Stomach (tissue), 8 donors: ENCODE measurements at regions not wholly inside any gene's neighbourhood (a gene's known extent, or its start where the extent isn't known, plus 50 kb on each side); places are given as distances from the start of the nearest gene placed in this dataset.

ENCODE experiments used
- DNase-seq, 2 donors: peaks; one replicate each; pipeline versions ENCODE4 v3.0.0 to v3.0.0-alpha.2; 2013 to 2019
- H3K27ac ChIP-seq, 5 donors: fragments of 200-600 bp in 4 of 5; sonication (generic) in 4 of 5; one replicate each; pipeline ENCODE4 v1.5.1; 2013 to 2019; ENCODE audit warnings: mild to moderate bottlenecking in 1 of 5, moderate library complexity in 1 of 5
- H3K27me3 ChIP-seq, 3 donors: fragments of 200-600 bp; sonication (generic); one replicate each; pipeline ENCODE4 v1.5.1; 2017 to 2019; ENCODE audit warnings: mixed run types in 1 of 3
- H3K36me3 ChIP-seq, 4 donors: fragments of 200-600 bp; sonication (generic); 1 replicate in 3 of 4; 2 replicates in 1 of 4; pipeline ENCODE4 v1.5.1; 2016 to 2019
- H3K4me1 ChIP-seq, 4 donors: fragments of 200-600 bp; sonication (generic); one replicate each; pipeline ENCODE4 v1.5.1; 2016 to 2019
- H3K4me3 ChIP-seq, 4 donors: fragments of 200-600 bp; sonication (generic) in 3 of 4; one replicate each; pipeline ENCODE4 v1.5.1; 2016 to 2019; ENCODE audit warnings: mild to moderate bottlenecking in 1 of 4
- H3K9me3 ChIP-seq, 4 donors: fragments of 200-600 bp; sonication (generic); one replicate each; pipeline ENCODE4 v1.5.1; 2016 to 2019
- CTCF ChIP-seq, 7 experiments: fragments of 450-650 bp in 4 of 7; fragments of 200-600 bp in 3 of 7; sonication (generic) in 3 of 7; IDR thresholded peaks; one replicate each; pipeline ENCODE4 v1.5.1; 2016 to 2019; ENCODE audit warnings: antibody characterized with exemption in 7 of 7, control low read depth in 2 of 7, mild to moderate bottlenecking in 1 of 7
- EP300 ChIP-seq: sonication (generic); formaldehyde crosslinking; IDR thresholded peaks from one replicate; pipeline ENCODE4 v1.6.1; 2017; ENCODE audit warnings: antibody characterized with exemption
- POLR2A ChIP-seq, 4 donors: fragments of 450-650 bp; IDR thresholded peaks; one replicate each; pipeline ENCODE4 v1.6.1; 2016; ENCODE audit warnings: antibody characterized with exemption in 4 of 4, control low read depth in 2 of 4, mild to moderate bottlenecking in 1 of 4, moderate library complexity in 1 of 4
- POLR2AphosphoS5 ChIP-seq, 3 donors: sonication (generic); formaldehyde crosslinking; IDR thresholded peaks; one replicate each; pipeline ENCODE4 v1.6.1; 2016; ENCODE audit warnings: antibody characterized with exemption in 3 of 3
- WGBS, 5 donors: extraction: QIAGEN DNeasy Blood & Tissue Kit in 3 of 5; methylation state at CpG; one replicate each; pipeline versions ENCODE4 v1.1.5 to v1.1.7; 2013 to 2018; 5-methylcytosine and 5-hydroxymethylcytosine counted together
- intact Hi-C: fragments of 100-400 bp; cut with DNase I; formaldehyde crosslinking; loops from one replicate; pipeline ENCODE4 v1.15.1; 2023; ENCODE audit warnings: low total_unique reads
- donor health status: healthy with polysubstance abuse.
- donor health status: Bipolar disorder and iron deficiency.
- donor health status: healthy.

GRCh38 chr13:73715114-73715910 is 418.9 kb downstream of the KLF12 start:
- Histone ChIP-seq H3K4me3 (no peak overlapping the region), H3K27ac (peak overlapping the region in 1 of 5 donors; percentile 33), H3K27me3 (no peaks in the 10 kb centered on the region), H3K36me3 (peaks cover 0 to 40% (median 22%) of the 10 kb centered on the region in 4 donors), H3K9me3 (no peaks in the 10 kb centered on the region), H3K4me1 (peaks cover 5 to 19% (median 13%) of the 10 kb centered on the region in 4 donors)
- peak in 1 of 2 donors; percentile 60 for DNase-seq
- 88 to 94% (median 90%) methylated on average over 14 to 15 of the region's 15 CpGs for WGBS, 5 donors
- no peak for TF ChIP-seq POLR2A (IDR thresholded peaks at IDR 0.05)
- TF ChIP-seq POLR2AphosphoS5 (IDR thresholded peaks at IDR 0.05), result no peak
- no peak for TF ChIP-seq CTCF (IDR thresholded peaks at IDR 0.05)
- TF ChIP-seq EP300, result no peak
- intact Hi-C loops, result no loop called here

- no peak for DNase-seq
- H3K27ac ChIP-seq, result no peak overlapping the region
- H3K27me3 ChIP-seq, result no peaks in the 10 kb centered on the region
- no peak overlapping the region for H3K4me3 ChIP-seq
- peaks cover 0 to 42% (median 22%) of the 10 kb centered on the region in 4 donors for H3K36me3 ChIP-seq
- peaks cover 5 to 19% (median 13%) of the 10 kb centered on the region in 4 donors for H3K4me1 ChIP-seq
- intact Hi-C loops, result no loop called here
- TF ChIP-seq POLR2A (IDR thresholded peaks at IDR 0.05) (no peak), EP300 (no peak), CTCF (IDR thresholded peaks at IDR 0.05) (no peak), POLR2AphosphoS5 (IDR thresholded peaks at IDR 0.05) (no peak)
- no peaks in the 10 kb centered on the region for H3K9me3 ChIP-seq
- WGBS, 5 donors, result 93 to 100% (median 94%) methylated on average over 2 of the region's 2 CpGs
Measured at GRCh38 chr13:73714522-73714921, 419.7 kb downstream of the KLF12 start.

GRCh38 chr13:73708393-73708985 is 425.7 kb downstream of the KLF12 start:
- Histone ChIP-seq H3K36me3 (peaks cover 0 to 29% (median 7%) of the 10 kb centered on the region in 4 donors), H3K4me3 (no peak overlapping the region), H3K27me3 (no peaks in the 10 kb centered on the region), H3K9me3 (no peaks in the 10 kb centered on the region), H3K27ac (no peak overlapping the region), H3K4me1 (no peaks in the 10 kb centered on the region)
- WGBS, 5 donors, result 10 to 37% (median 18%) methylated on average over 1 of the region's 1 CpG
- intact Hi-C loops, result no loop called here
- peak; percentile 45 to 92 for DNase-seq
- TF ChIP-seq CTCF (IDR thresholded peaks at IDR 0.05) (peak in 5 of 7 experiments; percentile 50 to 75 (median 67)), POLR2AphosphoS5 (IDR thresholded peaks at IDR 0.05) (no peak)

- TF ChIP-seq EP300, result no peak
- Histone ChIP-seq H3K4me1 (peaks cover 0 to 5% (median 0%) of the 10 kb centered on the region in 4 donors), H3K27me3 (no peaks in the 10 kb centered on the region), H3K36me3 (no peaks in the 10 kb centered on the region), H3K9me3 (no peaks in the 10 kb centered on the region), H3K27ac (no peak overlapping the region), H3K4me3 (no peak overlapping the region)
- WGBS, 5 donors, result 79 to 93% (median 89%) methylated on average over 5 of the region's 5 CpGs
- intact Hi-C loops, result no loop called here
- peak in 1 of 2 donors; percentile 67 for DNase-seq
Measured at GRCh38 chr13:73704587-73704986, 429.6 kb downstream of the KLF12 start.

GRCh38 chr13:73703606-73704005 is 430.6 kb downstream of the KLF12 start:
- no peak for TF ChIP-seq POLR2A (IDR thresholded peaks at IDR 0.05)
- no peak for TF ChIP-seq CTCF (IDR thresholded peaks at IDR 0.05)
- no peak for TF ChIP-seq POLR2AphosphoS5 (IDR thresholded peaks at IDR 0.05)
- TF ChIP-seq EP300, result no peak
- no peak overlapping the region for H3K27ac ChIP-seq
- H3K9me3 ChIP-seq, result no peaks in the 10 kb centered on the region
- no peaks in the 10 kb centered on the region for H3K36me3 ChIP-seq
- H3K27me3 ChIP-seq, result no peaks in the 10 kb centered on the region
- no peak overlapping the region for H3K4me3 ChIP-seq
- no peak for DNase-seq
- intact Hi-C loops, result no loop called here
- peaks cover 0 to 5% (median 0%) of the 10 kb centered on the region in 4 donors for H3K4me1 ChIP-seq
- 88 to 94% (median 91%) methylated on average over 4 of the region's 4 CpGs for WGBS, 5 donors
